ENCODE measurements at regions not wholly inside any gene's neighbourhood (a gene's known extent, or its start where the extent isn't known, plus 50 kb on each side); places are given as distances from the start of the nearest gene placed in this dataset.

GRCh38 chr1:72938408-72938807 is 656.1 kb upstream of the NEGR1 start (continued):
- TF ChIP-seq ZBTB40 (IDR thresholded peaks at IDR 0.05; ENCODE audit: borderline replicate concordance) = no peak
- TF ChIP-seq BMI1 (IDR thresholded peaks at IDR 0.05; ENCODE audit: borderline replicate concordance) = no peak
- no peak for TF ChIP-seq CHD1 (IDR thresholded peaks at IDR 0.05; ENCODE audit: low read depth, low read length)
- no peak for TF ChIP-seq CEBPB (IDR thresholded peaks at IDR 0.05; ENCODE audit: borderline replicate concordance in 1 of 2, low read depth in 2 of 2, low read length in 2 of 2)

- no peak for DNase-seq (ENCODE audit: low read depth, low spot score)
- H3K9ac ChIP-seq (ENCODE audit: control insufficient read depth, insufficient read depth, low read length) = no peak overlapping the region
- TF ChIP-seq E2F4 (IDR thresholded peaks at IDR 0.05; ENCODE audit: low read depth, low read length) (no peak), NFXL1 (IDR thresholded peaks at IDR 0.05; ENCODE audit: borderline replicate concordance) (no peak), CBFB (IDR thresholded peaks at IDR 0.05; ENCODE audit: low read depth) (no peak), E4F1 (IDR thresholded peaks at IDR 0.05; ENCODE audit: borderline replicate concordance, partially characterized antibody) (no peak), BCLAF1 (IDR thresholded peaks at IDR 0.05) (no peak), ZNF207 (IDR thresholded peaks at IDR 0.05; ENCODE audit: borderline replicate concordance) (no peak), HDGF (IDR thresholded peaks at IDR 0.05) (no peak), ETV6 (conservative IDR thresholded peaks at IDR 0.05 in 1 of 2, IDR thresholded peaks at IDR 0.05 in 1 of 2; ENCODE audit: borderline replicate concordance in 1 of 2, low read depth in 1 of 2) (no peak)
- no peak overlapping the region for H3K27ac ChIP-seq (ENCODE audit: control insufficient read depth, insufficient read depth)
- H3K4me3 ChIP-seq = no peak overlapping the region
- intact Hi-C loops (cut with micrococcal nuclease; ENCODE audit: unreplicated experiment) = no loop called here
- H3K79me2 ChIP-seq (ENCODE audit: control insufficient read depth, insufficient read depth, low read length) = no peaks in the 10 kb centered on the region
- no peaks in the 10 kb centered on the region for H4K20me1 ChIP-seq (ENCODE audit: control insufficient read depth, insufficient read depth)
- POLR2A ChIA-PET = no interaction called here
- CTCF ChIA-PET = no interaction called here
- FAIRE-seq = no peak
- ATAC-seq = no peak
- SMC1A ChIA-PET (ENCODE audit: uncharacterized antibody, unreplicated experiment) = interaction anchor here (1.2 kb wide), 1 partner anchor 22 kb away, joined by 3 read pairs; no protein-coding TSS in a partner anchor
- H3K4me1 ChIP-seq (ENCODE audit: control insufficient read depth, insufficient read depth, low read length) = no peaks in the 10 kb centered on the region
- in situ Hi-C loops (cut with MboI) = no loop called here
- H3K27me3 ChIP-seq (replicated peaks in 1 of 2; ENCODE audit: control insufficient read depth in 2 of 2, insufficient read depth in 2 of 2, low read length in 1 of 2) = no peaks in the 10 kb centered on the region
- BruUV-seq (replicated peaks) = no TSS peak
- 0% methylated on average over 1 of the region's 1 CpG for WGBS (ENCODE audit: insufficient coverage, insufficient replicate concordance, low lambda C conversion rate, missing lambda C conversion rate)
- RAD21 ChIA-PET (ENCODE audit: unreplicated experiment) = no interaction called here
- H3K9me3 ChIP-seq (replicated peaks; ENCODE audit: control insufficient read depth, insufficient read depth, low read length) = no peaks in the 10 kb centered on the region
- no peaks in the 10 kb centered on the region for H3K36me3 ChIP-seq (ENCODE audit: control insufficient read depth in 2 of 2, insufficient read depth in 2 of 2, low read length in 1 of 2)
- H2AFZ ChIP-seq (ENCODE audit: control insufficient read depth, low read depth, low read length) = no peak overlapping the region
- H3K4me2 ChIP-seq (ENCODE audit: control insufficient read depth, insufficient read depth) = no peak overlapping the region
Observed at GRCh38 chr1:72937905-72938304, 655.6 kb upstream of the NEGR1 start.
